HG03108 (cell line): ENCODE measurements at regions not wholly inside any gene's neighbourhood (a gene's known extent, or its start where the extent isn't known, plus 50 kb on each side); places are given as distances from the start of the nearest gene placed in this dataset.

Source experiments
- ATAC-seq: cut with Tn5 transposase; IDR thresholded peaks from one replicate; pipeline ENCODE4 v1.9.1; 2021; ENCODE audit warnings: moderate library complexity; ENCODE audit not compliant: unreplicated experiment

GRCh38 chr3:115448851-115449250 lies 174.5 kb upstream of the GAP43 start:
- no peak for ATAC-seq

GRCh38 chr3:115450036-115450435 lies 173.3 kb upstream of the GAP43 start:
- no peak for ATAC-seq

DNA sequence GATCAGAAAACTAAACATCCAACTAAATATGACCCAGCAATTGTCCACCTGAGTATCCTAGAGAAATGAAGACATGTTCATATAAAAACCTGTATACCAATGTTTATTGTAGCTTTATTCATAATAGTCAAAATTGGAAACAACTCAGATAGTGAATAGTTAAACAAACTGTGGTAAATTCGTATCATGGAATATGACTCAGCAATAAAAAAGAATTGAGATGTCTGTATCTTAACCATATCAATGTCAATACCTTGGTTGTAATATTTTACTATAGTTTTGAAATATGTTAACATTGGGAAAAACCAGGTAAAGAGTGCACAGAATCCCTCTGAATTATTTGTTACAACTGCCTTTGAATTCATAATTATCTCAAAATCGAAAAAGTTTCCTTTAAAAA lies 159.3 kb upstream of the GAP43 start:
- ATAC-seq, result no peak

GRCh38 chr3:115469649-115470048 lies 153.7 kb upstream of the GAP43 start:
- peak; percentile 56 for ATAC-seq

GRCh38 chr3:115470254-115470653 lies 153.1 kb upstream of the GAP43 start:
- no peak for ATAC-seq

GRCh38 chr3:115475178-115476041 lies 147.9 kb upstream of the GAP43 start:
- ATAC-seq, result no peak

DNA sequence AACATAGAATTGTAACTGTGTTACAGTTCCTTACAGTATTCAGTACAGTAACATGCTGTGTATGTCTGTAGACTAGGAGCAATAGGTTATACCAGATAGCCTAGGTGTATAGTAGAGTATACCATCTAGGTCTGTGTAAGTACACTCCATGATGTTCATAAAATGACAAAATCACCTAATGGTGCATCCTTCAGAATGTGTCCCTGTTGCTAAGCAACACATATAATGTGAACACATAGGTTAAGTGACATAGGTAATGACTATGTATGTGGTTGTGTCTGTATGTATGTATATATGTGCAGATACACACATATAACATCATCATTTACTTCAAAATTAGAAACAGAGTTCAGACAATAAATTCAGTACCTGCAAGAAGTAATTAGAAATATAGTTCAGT lies 146.8 kb upstream of the GAP43 start:
- no peak for ATAC-seq

- ATAC-seq, result no peak
Observed at GRCh38 chr3:115478359-115478758, 145.0 kb upstream of the GAP43 start.

DNA sequence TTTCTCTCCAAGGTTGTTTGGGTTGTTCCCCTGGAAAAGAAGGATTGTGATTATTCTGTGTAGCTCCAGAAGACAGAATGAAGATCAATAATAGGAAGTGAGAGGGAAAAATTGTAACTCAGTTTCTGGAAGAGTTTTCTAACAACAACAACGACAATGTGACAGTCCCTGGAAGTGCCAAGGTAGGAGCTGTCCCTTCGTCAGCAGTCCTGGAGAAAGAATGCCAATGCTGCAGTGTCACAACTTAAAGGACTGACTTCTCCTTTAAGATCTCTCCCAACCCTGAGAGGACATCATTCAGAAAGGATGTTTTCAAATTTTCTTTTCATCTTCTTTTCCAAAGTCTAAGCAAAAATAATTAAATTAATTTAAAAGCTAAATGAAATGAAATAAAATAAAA lies 136.4 kb upstream of the GAP43 start:
- ATAC-seq, result no peak

GRCh38 chr3:115487968-115488367 lies 135.3 kb upstream of the GAP43 start:
- no peak for ATAC-seq

- no peak for ATAC-seq
Observed at GRCh38 chr3:115488409-115488808, 134.9 kb upstream of the GAP43 start.

DNA sequence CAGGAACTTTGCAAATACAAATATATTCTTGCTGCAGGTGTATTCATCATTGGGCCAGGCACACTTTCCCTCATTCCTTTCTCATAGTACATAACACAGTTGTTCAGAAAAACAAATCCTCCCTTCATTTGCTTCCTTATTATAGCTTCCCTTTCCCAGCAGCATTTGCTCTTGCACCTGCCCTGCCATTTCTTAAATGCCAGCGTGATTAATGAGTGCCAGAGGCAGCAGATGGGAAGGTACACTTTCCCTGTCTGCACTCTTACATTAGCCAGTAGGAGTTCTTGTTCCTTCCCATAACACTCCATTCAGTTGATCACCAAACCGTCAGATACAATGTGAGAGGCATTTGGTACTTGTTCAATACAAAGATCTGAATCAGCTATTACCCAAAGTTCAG lies 128.5 kb upstream of the GAP43 start:
- ATAC-seq, result no peak

DNA sequence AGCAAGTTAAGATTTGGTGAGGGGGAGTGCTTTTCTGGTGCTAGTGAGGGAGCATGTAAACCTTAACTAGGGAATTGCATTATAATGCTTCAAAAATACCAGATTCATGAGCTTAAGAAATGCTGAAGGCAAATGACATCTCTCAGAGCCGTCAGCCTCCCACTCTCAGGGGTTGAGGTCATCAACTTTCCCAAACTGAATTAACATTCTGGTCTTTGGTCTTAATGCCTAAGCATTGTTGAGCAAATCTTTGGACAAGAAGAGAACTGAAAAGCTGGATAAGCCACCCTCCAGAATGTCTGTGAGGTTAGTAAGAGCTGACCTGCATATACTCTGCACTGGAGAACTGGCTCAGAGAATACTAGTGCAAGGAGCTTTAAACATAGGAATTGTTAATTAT lies 124.9 kb upstream of the GAP43 start:
- no peak for ATAC-seq

DNA sequence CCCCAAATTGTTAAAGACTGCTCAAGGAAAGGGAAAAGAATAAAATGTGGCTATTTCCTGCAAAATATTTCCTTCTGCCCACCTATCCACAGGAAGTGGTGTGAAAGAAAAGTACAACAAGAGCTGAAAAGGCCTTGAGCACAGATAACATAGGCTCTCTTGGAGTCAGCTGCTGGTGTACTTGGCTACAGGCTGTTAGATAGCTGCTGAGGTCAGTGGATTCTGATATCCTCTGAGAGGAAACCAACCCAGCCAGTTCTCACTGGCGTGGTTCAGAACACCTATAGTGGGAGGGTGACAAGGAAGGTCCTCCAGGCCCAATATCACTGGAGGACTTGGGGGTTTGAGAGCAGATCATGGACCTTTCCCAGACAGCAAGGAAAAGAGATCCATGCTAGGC lies 124.4 kb upstream of the GAP43 start:
- ATAC-seq, result no peak

DNA sequence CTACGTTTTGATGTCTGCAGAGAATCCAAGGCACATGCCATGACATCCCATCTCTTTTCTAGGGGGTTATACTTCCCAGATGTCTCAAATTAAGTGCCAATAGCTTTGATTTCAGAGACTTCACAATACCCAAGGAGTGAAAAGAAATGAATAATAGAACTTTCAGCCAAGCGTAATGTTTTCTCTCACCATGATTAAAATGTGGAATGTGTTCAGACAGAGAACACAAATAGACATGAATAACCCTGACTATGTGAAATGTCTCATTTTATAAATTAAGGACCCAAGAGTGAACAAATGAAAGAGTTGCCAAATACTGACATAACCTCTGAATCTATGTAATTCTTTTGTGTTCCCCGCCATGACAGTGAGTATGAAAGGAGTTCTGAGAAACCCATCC lies 123.6 kb upstream of the GAP43 start:
- no peak for ATAC-seq

DNA sequence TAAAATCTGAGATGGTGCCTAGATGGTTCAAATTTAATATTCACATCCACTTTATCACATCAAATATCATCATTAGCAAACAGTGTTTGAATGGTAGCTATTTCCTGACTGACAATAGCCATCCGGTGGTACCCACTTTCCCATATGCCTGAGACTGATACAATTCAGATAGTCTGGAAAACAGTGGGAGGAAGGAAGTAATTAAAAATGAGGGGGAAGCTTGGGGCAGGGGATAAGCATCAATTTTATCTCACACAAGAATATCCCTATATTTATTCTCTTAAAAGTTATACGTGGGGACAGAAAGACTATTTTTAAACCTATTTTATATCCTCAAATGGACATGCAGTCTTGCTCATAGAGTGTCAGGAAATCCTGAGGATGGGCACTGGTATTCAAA lies 122.5 kb upstream of the GAP43 start:
- no peak for ATAC-seq

GRCh38 chr3:115502128-115502527 lies 121.2 kb upstream of the GAP43 start:
- ATAC-seq, result no peak

DNA sequence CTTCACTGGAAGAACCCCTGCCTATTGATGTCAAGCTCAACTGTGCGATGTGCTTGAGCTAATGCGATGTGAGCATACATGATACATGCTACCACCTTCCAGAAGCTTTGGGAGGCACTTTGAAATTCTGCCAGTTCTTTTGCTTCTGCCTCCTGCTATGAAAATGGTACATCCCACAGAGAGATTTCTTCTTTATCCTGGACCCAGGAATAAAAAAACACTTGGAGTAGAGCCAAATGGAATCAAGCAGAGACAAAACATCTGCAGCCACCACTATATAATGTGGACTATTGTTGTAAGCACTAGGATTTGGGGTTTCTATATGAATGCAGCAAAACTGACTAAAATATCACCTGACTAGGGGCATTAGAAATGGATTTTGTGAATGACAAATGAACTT lies 119.9 kb upstream of the GAP43 start:
- no peak for ATAC-seq

DNA sequence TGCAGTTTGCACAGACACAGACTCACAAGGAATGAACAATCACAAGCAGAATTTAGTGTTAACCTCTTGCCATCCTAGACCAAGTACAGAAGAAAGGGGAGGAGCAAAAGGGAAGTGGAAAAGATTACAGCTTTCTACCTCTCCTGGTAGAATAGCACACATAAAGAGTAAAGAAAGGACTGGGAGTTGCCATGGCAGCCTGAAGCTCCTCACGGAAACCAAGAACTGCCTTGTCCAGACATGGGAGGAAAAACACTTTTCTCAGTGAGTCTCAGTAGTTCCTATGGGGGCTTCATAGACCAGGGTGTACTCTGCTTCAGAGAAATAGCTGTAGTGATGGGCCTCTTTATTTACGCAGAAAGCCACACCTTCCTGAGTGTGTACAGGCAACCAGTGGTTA lies 114.7 kb upstream of the GAP43 start:
- ATAC-seq, result no peak

DNA sequence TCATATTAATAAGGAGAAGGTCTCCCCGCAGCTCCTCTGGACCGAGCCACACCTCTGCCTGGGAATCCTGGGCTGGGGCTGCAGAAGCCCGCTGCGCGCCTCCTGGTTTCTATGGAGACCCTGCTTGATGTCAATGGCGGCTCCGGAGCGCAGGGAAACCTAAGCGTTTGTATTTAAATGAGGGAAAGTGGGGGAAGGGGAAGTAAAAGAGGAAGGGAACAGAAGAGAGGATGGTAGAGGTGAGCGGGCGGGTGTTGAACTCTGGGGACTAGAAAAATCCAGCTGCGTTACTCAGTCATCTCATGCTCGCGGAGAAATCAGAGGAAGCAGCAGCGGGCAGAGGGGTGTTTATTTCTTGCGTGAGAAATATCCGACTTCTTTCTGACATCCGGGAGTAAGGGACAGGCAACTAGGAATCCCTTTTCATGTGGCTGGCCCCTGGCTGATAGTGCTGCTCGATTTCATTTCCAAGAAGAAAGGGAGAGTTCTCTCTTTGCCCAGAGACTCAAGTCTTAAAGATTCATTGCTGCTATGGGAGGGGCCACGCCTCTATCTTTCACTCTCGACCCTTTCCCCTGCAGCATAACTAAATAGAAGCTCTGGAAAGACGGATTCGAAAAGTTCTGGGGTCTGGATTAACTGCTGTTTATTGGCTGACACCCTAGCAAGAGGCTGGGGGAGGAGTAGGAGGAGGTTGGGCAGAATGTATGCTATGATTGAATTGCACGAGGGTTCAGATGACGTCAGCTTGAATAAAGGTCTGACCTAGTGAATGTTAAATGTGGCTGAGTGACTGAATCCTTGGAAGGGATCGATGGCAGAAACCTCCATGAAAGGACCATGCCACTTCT lies 110.5 kb upstream of the GAP43 start:
- ATAC-seq, result no peak

GRCh38 chr3:115513416-115513800 lies 109.9 kb upstream of the GAP43 start:
- no peak for ATAC-seq

GRCh38 chr3:115517457-115518050 lies 105.8 kb upstream of the GAP43 start:
- ATAC-seq, result no peak
